ENCODE measurements at regions not wholly inside any gene's neighbourhood (a gene's known extent, or its start where the extent isn't known, plus 50 kb on each side); places are given as distances from the start of the nearest gene placed in this dataset.

DNA sequence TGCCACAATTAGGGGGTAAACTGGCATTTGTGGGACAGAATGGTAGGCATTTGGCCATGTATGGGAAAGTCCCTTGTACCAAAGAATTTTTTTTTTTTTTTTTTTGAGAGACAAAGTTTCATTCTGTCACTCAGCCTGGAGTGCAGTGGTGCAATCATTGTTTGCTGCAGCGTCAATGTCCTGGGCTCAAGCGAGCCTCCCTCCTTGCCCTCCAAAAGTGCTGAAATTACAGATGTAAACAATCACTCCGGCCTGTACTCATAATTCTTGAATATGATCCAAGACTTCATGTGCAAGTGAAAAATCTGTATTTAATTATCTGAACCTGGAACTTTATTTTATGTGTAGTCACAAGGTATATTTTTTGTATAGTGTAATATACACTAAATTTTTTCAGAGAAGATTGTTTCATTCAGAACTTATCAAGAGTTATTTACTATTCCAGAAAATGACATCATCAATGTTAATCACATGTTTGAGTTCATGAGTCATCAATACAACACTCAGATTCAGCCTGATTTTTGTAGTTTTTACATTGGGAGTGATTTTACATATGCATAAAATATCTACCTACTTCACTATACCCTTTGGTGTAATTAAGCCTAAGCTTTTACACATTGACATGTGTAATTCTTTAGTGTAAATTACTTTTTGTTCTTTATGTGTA, 138.7 kb upstream of the L3MBTL4 start:
- Mint-ChIP-seq H3K36me3 (no peaks in the 10 kb centered on the region), H3K4me3 (no peak overlapping the region), H3K9me3 (peaks cover 1% of the 10 kb centered on the region), H3K27ac (no peak overlapping the region), H3K27me3 (no peaks in the 10 kb centered on the region), H3K4me1 (no peaks in the 10 kb centered on the region)
- ATAC-seq (ENCODE audit: low read depth) (no peak), DNase-seq (ENCODE audit: low spot score in 2 of 2) (no peak)

GRCh38 chr18:6557057-6557769, 142.5 kb upstream of the L3MBTL4 start:
- H3K27ac Mint-ChIP-seq = no peak overlapping the region
- peaks cover 2% of the 10 kb centered on the region for H3K27me3 Mint-ChIP-seq
- no peaks in the 10 kb centered on the region for H3K9me3 Mint-ChIP-seq
- H3K36me3 Mint-ChIP-seq = no peaks in the 10 kb centered on the region
- no peak overlapping the region for H3K4me3 Mint-ChIP-seq
- DNase-seq (ENCODE audit: low spot score in 2 of 2) (no peak), ATAC-seq (ENCODE audit: low read depth) (no peak)
- H3K4me1 Mint-ChIP-seq = no peaks in the 10 kb centered on the region

- H3K4me3 Mint-ChIP-seq = no peak overlapping the region
- DNase-seq (ENCODE audit: low spot score in 2 of 2) (no peak), ATAC-seq (ENCODE audit: low read depth) (no peak)
- no peaks in the 10 kb centered on the region for H3K4me1 Mint-ChIP-seq
- no peaks in the 10 kb centered on the region for H3K36me3 Mint-ChIP-seq
- no peaks in the 10 kb centered on the region for H3K9me3 Mint-ChIP-seq
- peaks cover 2% of the 10 kb centered on the region for H3K27me3 Mint-ChIP-seq
- H3K27ac Mint-ChIP-seq = no peak overlapping the region
These were observed 143.1 kb upstream of the L3MBTL4 start for GRCh38 chr18:6557770-6558248.

DNA sequence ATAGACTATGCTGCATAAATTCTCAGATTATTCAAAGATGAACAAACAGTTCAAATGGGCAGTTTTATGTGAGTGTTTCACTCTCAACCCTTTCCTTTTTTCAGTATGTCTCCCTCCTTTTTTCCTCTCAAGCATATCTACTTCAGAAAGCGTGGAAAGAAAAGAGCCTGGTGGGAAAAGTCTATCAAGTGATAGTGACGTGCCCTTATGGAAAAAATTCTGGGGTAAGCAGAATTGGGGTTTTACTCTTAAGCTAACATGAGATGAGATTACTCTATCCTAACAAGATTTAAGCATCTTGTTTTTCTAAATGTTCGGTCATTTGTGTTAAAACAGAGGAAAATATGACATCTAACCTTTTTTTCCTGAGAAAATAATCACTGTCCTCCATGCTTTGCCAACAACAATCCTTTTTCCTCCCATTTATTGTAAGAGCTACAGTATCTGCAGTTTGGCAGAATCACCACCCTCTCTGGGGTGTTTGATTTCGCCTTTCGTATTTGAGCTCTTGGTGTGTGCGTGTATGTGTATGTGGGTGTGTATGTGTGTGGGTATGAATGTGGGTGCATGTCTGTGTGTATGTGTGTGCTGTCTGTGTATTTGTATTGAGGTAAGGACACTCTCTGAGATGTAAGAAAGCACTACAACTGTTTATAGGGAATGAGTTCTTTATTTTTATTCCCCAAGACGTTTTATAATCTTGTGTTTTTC, 143.9 kb upstream of the L3MBTL4 start:
- DNase-seq (ENCODE audit: low spot score in 2 of 2) (no peak), ATAC-seq (ENCODE audit: low read depth) (no peak)
- Mint-ChIP-seq H3K27me3 (peaks cover 2% of the 10 kb centered on the region), H3K9me3 (no peaks in the 10 kb centered on the region), H3K4me1 (no peaks in the 10 kb centered on the region), H3K4me3 (no peak overlapping the region), H3K27ac (no peak overlapping the region), H3K36me3 (no peaks in the 10 kb centered on the region)

DNA sequence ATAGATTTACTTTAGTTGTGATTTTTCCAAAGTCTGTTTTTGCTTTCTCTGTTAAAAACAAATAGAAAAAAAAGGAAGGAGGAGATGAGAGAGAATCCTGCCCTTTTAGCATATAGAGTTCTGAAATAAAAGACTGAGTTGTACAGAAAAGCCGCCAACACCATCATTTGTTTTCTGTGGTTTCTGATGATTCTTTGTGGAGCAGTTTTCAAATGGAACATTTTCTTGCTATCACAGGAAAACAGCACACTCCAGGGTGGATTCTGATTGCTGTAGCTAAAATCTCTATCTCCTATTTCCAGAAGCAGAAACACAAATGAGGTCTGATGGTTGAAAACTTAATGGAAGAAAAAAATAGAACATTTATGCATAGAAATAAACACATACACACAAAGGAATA, 144.6 kb upstream of the L3MBTL4 start:
- DNase-seq (ENCODE audit: low spot score in 2 of 2) = no peak
- no peak overlapping the region for H3K27ac Mint-ChIP-seq
- no peaks in the 10 kb centered on the region for H3K4me1 Mint-ChIP-seq
- H3K4me3 Mint-ChIP-seq = no peak overlapping the region
- H3K27me3 Mint-ChIP-seq = peaks cover 2% of the 10 kb centered on the region
- ATAC-seq (ENCODE audit: low read depth) = no peak
- H3K36me3 Mint-ChIP-seq = no peaks in the 10 kb centered on the region
- peaks cover 2% of the 10 kb centered on the region for H3K9me3 Mint-ChIP-seq

GRCh38 chr18:6561016-6561415, 146.3 kb upstream of the L3MBTL4 start:
- Mint-ChIP-seq H3K4me1 (no peaks in the 10 kb centered on the region), H3K36me3 (no peaks in the 10 kb centered on the region), H3K27ac (no peak overlapping the region), H3K9me3 (peaks cover 2% of the 10 kb centered on the region), H3K4me3 (no peak overlapping the region), H3K27me3 (peaks cover 2% of the 10 kb centered on the region)
- no peak for DNase-seq (ENCODE audit: low spot score in 2 of 2)
- no peak for ATAC-seq (ENCODE audit: low read depth)

GRCh38 chr18:6561420-6561861, 146.7 kb upstream of the L3MBTL4 start:
- Mint-ChIP-seq H3K36me3 (no peaks in the 10 kb centered on the region), H3K27ac (no peak overlapping the region), H3K27me3 (peaks cover 2% of the 10 kb centered on the region), H3K4me3 (no peak overlapping the region), H3K4me1 (no peaks in the 10 kb centered on the region), H3K9me3 (peaks cover 2% of the 10 kb centered on the region)
- DNase-seq (ENCODE audit: low spot score in 2 of 2) (no peak), ATAC-seq (ENCODE audit: low read depth) (no peak)

DNA sequence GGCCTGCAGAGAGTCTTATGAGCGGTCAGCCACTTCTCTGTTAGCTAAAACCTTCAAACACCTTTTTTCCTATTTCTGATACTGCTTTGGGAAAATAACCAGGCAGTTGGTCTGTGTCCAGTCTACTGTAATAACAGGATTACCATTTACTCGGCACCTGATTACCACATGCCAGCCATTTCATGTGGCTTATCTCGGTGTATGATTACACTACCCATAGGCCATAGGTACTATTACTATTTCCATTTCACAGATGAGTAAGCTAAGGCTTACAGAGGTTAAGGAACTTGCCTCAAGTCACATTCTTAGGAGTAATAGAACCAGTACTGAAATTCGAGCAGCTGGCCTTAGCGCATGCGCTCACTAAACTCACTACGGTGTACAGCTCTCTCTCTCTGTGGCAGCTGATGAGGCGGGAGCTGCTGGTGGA, 147.2 kb upstream of the L3MBTL4 start:
- no peak overlapping the region for H3K4me3 Mint-ChIP-seq
- ATAC-seq (ENCODE audit: low read depth) = no peak
- no peak for DNase-seq (ENCODE audit: low spot score in 2 of 2)

GRCh38 chr18:6563896-6564295, 149.2 kb upstream of the L3MBTL4 start:
- H3K27me3 Mint-ChIP-seq = no peaks in the 10 kb centered on the region
- H3K4me3 Mint-ChIP-seq = no peak overlapping the region
- peaks cover 3% of the 10 kb centered on the region for H3K9me3 Mint-ChIP-seq
- DNase-seq (ENCODE audit: low spot score in 2 of 2) = no peak
- no peaks in the 10 kb centered on the region for H3K36me3 Mint-ChIP-seq
- no peak overlapping the region for H3K27ac Mint-ChIP-seq
- no peak for ATAC-seq (ENCODE audit: low read depth)
- H3K4me1 Mint-ChIP-seq = no peaks in the 10 kb centered on the region

More for the DNA sequence above, 147.2 kb upstream of the L3MBTL4 start:
- peaks cover 2% of the 10 kb centered on the region for H3K9me3 Mint-ChIP-seq
- no peak overlapping the region for H3K27ac Mint-ChIP-seq
- peaks cover 2% of the 10 kb centered on the region for H3K27me3 Mint-ChIP-seq
- H3K36me3 Mint-ChIP-seq = no peaks in the 10 kb centered on the region
- H3K4me1 Mint-ChIP-seq = no peaks in the 10 kb centered on the region

- Mint-ChIP-seq H3K9me3 (peaks cover 3% of the 10 kb centered on the region), H3K27me3 (no peaks in the 10 kb centered on the region), H3K4me3 (no peak overlapping the region), H3K4me1 (no peaks in the 10 kb centered on the region), H3K36me3 (no peaks in the 10 kb centered on the region), H3K27ac (no peak overlapping the region)
- DNase-seq (ENCODE audit: low spot score in 2 of 2) (no peak), ATAC-seq (ENCODE audit: low read depth) (no peak)
These were observed 150.5 kb upstream of the L3MBTL4 start for GRCh38 chr18:6564950-6565814.

- Mint-ChIP-seq H3K9me3 (peaks cover 3% of the 10 kb centered on the region), H3K27ac (no peak overlapping the region), H3K27me3 (no peaks in the 10 kb centered on the region), H3K4me3 (no peak overlapping the region), H3K36me3 (no peaks in the 10 kb centered on the region), H3K4me1 (no peaks in the 10 kb centered on the region)
- ATAC-seq (ENCODE audit: low read depth) (no peak), DNase-seq (ENCODE audit: low spot score in 2 of 2) (no peak)
These were observed 151.0 kb upstream of the L3MBTL4 start for GRCh38 chr18:6565815-6566081.

DNA sequence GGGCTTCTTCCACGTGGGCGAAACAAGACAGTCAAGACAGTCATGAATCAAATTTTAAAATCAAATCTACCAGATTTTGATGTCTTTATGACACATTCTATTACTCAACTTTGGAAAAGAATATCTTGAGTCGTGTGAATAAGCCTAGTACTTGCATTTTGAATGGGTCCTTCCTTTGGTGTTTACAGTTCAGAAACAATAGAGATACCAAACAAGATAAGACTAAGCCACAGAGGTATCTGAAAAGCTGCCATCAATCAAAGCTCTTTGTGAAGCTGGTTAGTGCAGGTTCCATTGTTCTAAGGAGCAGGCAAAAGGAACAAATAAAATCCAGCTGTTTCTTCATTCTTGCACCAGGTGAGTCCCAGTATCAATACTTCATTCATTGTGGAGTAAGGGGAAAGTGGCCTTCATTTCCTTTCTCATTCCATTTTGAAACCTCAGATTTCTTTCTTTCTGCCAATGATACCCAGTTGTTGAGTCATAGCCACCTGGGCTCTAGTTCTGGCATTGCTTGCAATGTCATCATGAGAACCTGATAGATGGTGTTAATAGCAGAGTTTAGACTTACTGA, 151.7 kb upstream of the L3MBTL4 start:
- Mint-ChIP-seq H3K4me3 (no peak overlapping the region), H3K36me3 (no peaks in the 10 kb centered on the region), H3K4me1 (no peaks in the 10 kb centered on the region), H3K27ac (no peak overlapping the region), H3K27me3 (no peaks in the 10 kb centered on the region), H3K9me3 (peaks cover 3% of the 10 kb centered on the region)
- DNase-seq (ENCODE audit: low spot score in 2 of 2) (no peak), ATAC-seq (ENCODE audit: low read depth) (no peak)

GRCh38 chr18:6569813-6570212, 155.1 kb upstream of the L3MBTL4 start:
- H3K27me3 Mint-ChIP-seq = no peaks in the 10 kb centered on the region
- H3K36me3 Mint-ChIP-seq = no peaks in the 10 kb centered on the region
- H3K4me1 Mint-ChIP-seq = no peaks in the 10 kb centered on the region
- H3K27ac Mint-ChIP-seq = no peak overlapping the region
- DNase-seq (ENCODE audit: low spot score in 2 of 2) (no peak), ATAC-seq (ENCODE audit: low read depth) (no peak)
- H3K4me3 Mint-ChIP-seq = no peak overlapping the region
- peaks cover 3% of the 10 kb centered on the region for H3K9me3 Mint-ChIP-seq

Measured in memory B cell (primary cell).